Hypothalamus (tissue), 51 donors: ENCODE measurements at regions not wholly inside any gene's neighbourhood (a gene's known extent, or its start where the extent isn't known, plus 50 kb on each side); places are given as distances from the start of the nearest gene placed in this dataset.
A peak's percentile ranks its signal among the peaks of the same experiment; 100 is the strongest.
"Not testable (repeated sequence)": the region's sequence is repeated elsewhere in the genome, so short reads cannot be mapped to it uniquely, and the experiment has no call there.

Experiments used
- DNase-seq, 51 donors: peaks; one replicate each; lab custom pipeline; 2025; lab: John Stamatoyannopoulos, UW

- not testable (repeated sequence) for DNase-seq
Observed at GRCh38 chr9:38170155-38170554, 101.1 kb upstream of the SHB start.

GRCh38 chr9:38166501-38166900, 97.5 kb upstream of the SHB start:
- DNase-seq = no peak

- no peak for DNase-seq
Observed at GRCh38 chr9:38164659-38165221, 95.7 kb upstream of the SHB start.

GRCh38 chr9:38163518-38163917, 94.5 kb upstream of the SHB start:
- DNase-seq = no peak

GRCh38 chr9:38162332-38163211, 93.5 kb upstream of the SHB start:
- no peak for DNase-seq

GRCh38 chr9:38160613-38161215, 91.7 kb upstream of the SHB start:
- peak in 26 of 51 donors; percentile 1 to 61 (median 10) for DNase-seq

- DNase-seq = no peak
Observed at GRCh38 chr9:38159599-38159998, 90.6 kb upstream of the SHB start.

- DNase-seq = no peak
Observed at GRCh38 chr9:38158628-38159027, 89.6 kb upstream of the SHB start.

- DNase-seq = no peak
Observed at GRCh38 chr9:38157711-38158110, 88.7 kb upstream of the SHB start.

GRCh38 chr9:38154501-38155421, 85.7 kb upstream of the SHB start:
- DNase-seq = no peak

GRCh38 chr9:38153910-38154291, 84.9 kb upstream of the SHB start:
- no peak for DNase-seq

- peak in 1 of 51 donors; percentile 1 for DNase-seq
Observed at GRCh38 chr9:38153152-38153909, 84.3 kb upstream of the SHB start.

GRCh38 chr9:38149647-38150046, 80.6 kb upstream of the SHB start:
- DNase-seq = no peak

GRCh38 chr9:38146844-38147243, 77.8 kb upstream of the SHB start:
- no peak for DNase-seq

GRCh38 chr9:38145526-38146053, 76.6 kb upstream of the SHB start:
- DNase-seq = no peak

- no peak for DNase-seq
Observed at GRCh38 chr9:38144421-38144820, 75.4 kb upstream of the SHB start.

- DNase-seq = no peak
Observed at GRCh38 chr9:38141746-38142591, 72.9 kb upstream of the SHB start.

- no peak for DNase-seq
Observed at GRCh38 chr9:38138276-38138675, 69.2 kb upstream of the SHB start.

- DNase-seq = no peak
Observed at GRCh38 chr9:38137342-38137741, 68.3 kb upstream of the SHB start.
